Endothelial cell of umbilical vein (primary cell): ENCODE measurements at regions not wholly inside any gene's neighbourhood (a gene's known extent, or its start where the extent isn't known, plus 50 kb on each side); places are given as distances from the start of the nearest gene placed in this dataset.

Experiments
- BruUV-seq: library from RNA; stranded (reverse); fragments of 400-500 nt; replicated peaks from 2 replicates; lab custom pipeline; 2021; lab: Mats Ljungman, UMichigan
- CTCF ChIA-PET: fragments of 300-600, 350-600 bp; sonication (Branson Sonifier 250); formaldehyde crosslinking; loops from one replicate; lab custom pipeline; 2021; ENCODE audit warnings: antibody characterized with exemption, inconsistent platforms; lab: Charles Lee
- POLR2A ChIA-PET: fragments of 300-600, 350-600 bp; sonication (Branson Sonifier 250); formaldehyde crosslinking; loops from one replicate; lab custom pipeline; 2021; ENCODE audit warnings: antibody characterized with exemption, inconsistent platforms; lab: Charles Lee
- DNase-seq: peaks from one replicate; pipeline ENCODE4 v3.0.0-alpha.2; 2011; ENCODE audit warnings: low read depth, low spot score
- FAIRE-seq: peaks from 2 replicates; lab custom pipeline; 2011; peaks lifted over from hg19 to GRCh38; lab: Jason Lieb, UNC
- H2AFZ ChIP-seq: 2 replicates; pipeline ENCODE4 v1.6.0; 2012; ENCODE audit warnings: low read depth, low read length, control low read depth, inconsistent platforms
- H3K27ac ChIP-seq: 2 replicates; pipeline ENCODE4 v1.5.1; 2011; ENCODE audit warnings: low read depth, mild to moderate bottlenecking, control low read depth, low read length, moderate library complexity; ENCODE audit not compliant: insufficient read depth
- H3K27me3 ChIP-seq, 2 experiments: 2 replicates each; pipeline versions ENCODE4 v1.6.0 to v1.6.1; 2011; ENCODE audit warnings: low read length in 2 of 2, mixed read lengths in 1 of 2; ENCODE audit not compliant: control insufficient read depth in 2 of 2, insufficient read depth in 2 of 2
- H3K36me3 ChIP-seq, 2 experiments: 2 replicates in 1 of 2; 3 replicates in 1 of 2; pipeline ENCODE4 v1.5.1; 2011; ENCODE audit warnings: low read length in 2 of 2, mild to moderate bottlenecking in 1 of 2, moderate library complexity in 1 of 2; ENCODE audit not compliant: control insufficient read depth in 2 of 2, insufficient read depth in 2 of 2; ENCODE audit errors: extremely low read depth in 1 of 2
- H3K4me1 ChIP-seq: 3 replicates; pipeline ENCODE4 v1.5.1; 2011; ENCODE audit warnings: mild to moderate bottlenecking, low read length; ENCODE audit not compliant: control insufficient read depth, insufficient read depth; ENCODE audit errors: extremely low read depth
- H3K4me2 ChIP-seq: 2 replicates; pipeline ENCODE4 v1.6.1; 2011; ENCODE audit warnings: low read length, control low read depth, mixed read lengths; ENCODE audit not compliant: insufficient read depth
- H3K4me3 ChIP-seq, 3 experiments: fragments of 200-600 bp in 1 of 3; sonication (generic), shearing (Covaris generic) in 1 of 3; replicated peaks in 1 of 3; 2 replicates each; pipeline ENCODE4 v1.5.1; 2011 to 2016; ENCODE audit warnings: control low read depth in 3 of 3, low read length in 3 of 3, mild to moderate bottlenecking in 2 of 3, inconsistent platforms in 1 of 3, low read depth in 1 of 3, moderate library complexity in 1 of 3; ENCODE audit not compliant: insufficient read depth in 1 of 3
- H3K79me2 ChIP-seq: 2 replicates; pipeline ENCODE4 v1.6.0; 2012; ENCODE audit warnings: low read length, inconsistent platforms; ENCODE audit not compliant: control insufficient read depth, insufficient read depth
- H3K9ac ChIP-seq: replicated peaks from 2 replicates; pipeline ENCODE3; 2011; ENCODE audit warnings: low read length, control low read depth; ENCODE audit not compliant: insufficient read depth; ENCODE audit errors: extremely low read depth
- H3K9me1 ChIP-seq: replicated peaks from 3 replicates; pipeline ENCODE4 v1.6.0; 2011; ENCODE audit warnings: mild to moderate bottlenecking, low read length; ENCODE audit not compliant: control insufficient read depth, insufficient read depth; ENCODE audit errors: extremely low read depth
- H3K9me3 ChIP-seq: replicated peaks from 2 replicates; pipeline ENCODE4 v1.5.1; 2012; ENCODE audit warnings: low read length, inconsistent platforms; ENCODE audit not compliant: control insufficient read depth, insufficient read depth
- H4K20me1 ChIP-seq: replicated peaks from 2 replicates; pipeline ENCODE3; 2011; ENCODE audit warnings: mild to moderate bottlenecking, low read length; ENCODE audit not compliant: control insufficient read depth, insufficient read depth; ENCODE audit errors: extremely low read depth
- EZH2 ChIP-seq: IDR thresholded peaks from 2 replicates; pipeline ENCODE4 v1.6.1; 2012; ENCODE audit warnings: borderline replicate concordance, low read depth, mild to moderate bottlenecking, moderate library complexity, low read length, inconsistent platforms; ENCODE audit not compliant: severe bottlenecking
- FOS ChIP-seq: IDR thresholded peaks from 2 replicates; pipeline ENCODE4 v1.6.1; 2011; ENCODE audit warnings: mild to moderate bottlenecking, low read length, moderate library complexity, borderline replicate concordance; ENCODE audit not compliant: insufficient read depth
- GATA2 ChIP-seq: IDR thresholded peaks from 2 replicates; pipeline ENCODE4 v1.7.0; 2011; ENCODE audit warnings: low read depth, mild to moderate bottlenecking, moderate library complexity, mixed read lengths, low read length; ENCODE audit not compliant: insufficient read length, insufficient read depth
- MYC ChIP-seq: IDR thresholded peaks from one replicate; pipeline ENCODE4 v1.6.1; 2011; ENCODE audit warnings: mild to moderate bottlenecking, low read depth, low read length
- POLR2A ChIP-seq: IDR thresholded peaks from 2 replicates; pipeline ENCODE4 v1.6.1; 2012; ENCODE audit warnings: low read depth, mild to moderate bottlenecking, control low read depth, low read length
- POLR2AphosphoS5 ChIP-seq: IDR thresholded peaks from 2 replicates; pipeline ENCODE4 v1.6.1; 2012; ENCODE audit warnings: low read depth, mild to moderate bottlenecking, control low read depth, low read length, moderate library complexity; ENCODE audit not compliant: insufficient read depth
- dilution Hi-C: fragments of 300-500 bp; cut with MboI; formaldehyde crosslinking; loops from one replicate; pipeline ENCODE4 v1.15.0; 2019; ENCODE audit warnings: low sequenced_read_pairs; ENCODE audit not compliant: extremely low pct_ligation_motif_present
- intact Hi-C: fragments of 100-400 bp; cut with micrococcal nuclease; formaldehyde crosslinking; loops from one replicate; pipeline ENCODE4 v1.10.0; 2022
- TF ChIP-seq, protein P1 (sequence below): IDR thresholded peaks from 2 replicates; pipeline ENCODE4 v1.6.1; 2011; ENCODE audit not compliant: insufficient read depth, insufficient read length
- TF ChIP-seq, protein P2 (sequence below), 2 donors: IDR thresholded peaks; 1 replicate in 1 of 2; 2 replicates in 1 of 2; pipeline ENCODE4 v1.5.1; 2011; ENCODE audit warnings: low read length in 2 of 2, mild to moderate bottlenecking in 2 of 2, moderate library complexity in 2 of 2, control low read depth in 1 of 2, inconsistent platforms in 1 of 2, low read depth in 1 of 2; ENCODE audit not compliant: insufficient read depth in 1 of 2; ENCODE audit errors: extremely low read depth in 1 of 2

DNA sequence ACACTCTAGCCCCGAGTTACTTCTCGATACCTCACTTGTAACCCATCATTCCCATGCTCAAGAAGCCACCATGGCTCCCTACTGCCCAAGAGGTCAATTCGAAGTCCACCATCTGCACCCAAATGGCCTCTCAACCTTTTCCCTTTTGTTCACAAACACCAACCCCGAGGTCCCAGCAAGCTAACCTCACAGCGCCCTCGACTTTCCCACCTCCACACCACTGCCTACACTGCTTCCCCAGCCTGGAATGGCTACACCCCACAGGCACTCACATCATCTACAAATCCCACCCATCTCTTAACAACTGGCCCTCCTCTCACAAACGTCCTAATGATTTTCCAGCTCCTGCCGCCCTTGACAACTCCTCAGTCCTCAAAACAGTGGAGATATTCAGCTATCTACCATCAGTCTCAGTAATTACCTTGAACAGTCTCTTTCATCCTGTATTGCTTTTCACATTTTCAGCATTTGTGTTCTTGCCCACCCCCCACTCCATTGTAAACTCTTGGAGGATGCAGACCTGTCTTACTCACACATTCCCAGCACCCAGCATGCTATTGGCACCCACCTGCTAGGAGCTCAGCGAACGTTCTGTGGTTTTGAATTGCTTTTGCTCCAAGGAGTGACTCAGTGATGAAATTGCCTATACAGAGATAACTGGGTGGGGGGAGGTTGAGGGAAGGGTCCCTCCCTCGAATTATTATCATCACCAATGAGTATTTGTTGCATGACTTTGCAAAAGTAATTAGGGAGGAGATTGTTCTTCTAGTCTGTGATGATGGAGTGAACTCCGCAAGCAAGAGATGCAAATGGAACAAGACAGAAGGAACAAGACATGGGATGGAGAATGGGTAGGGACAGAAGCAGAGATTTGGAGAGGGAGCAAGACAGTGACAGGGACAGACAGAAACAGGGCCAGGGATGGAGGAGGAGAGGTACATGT, 106.8 kb downstream of the CYP26B1 start:
- Histone ChIP-seq H3K36me3 (no peaks in the 10 kb centered on the region), H3K9ac (no peak overlapping the region), H3K79me2 (no peaks in the 10 kb centered on the region), H3K9me3 (no peaks in the 10 kb centered on the region), H3K27ac (no peak overlapping the region), H3K4me2 (no peak overlapping the region), H3K27me3 (peaks cover 0 to 2% of the 10 kb centered on the region in 2 experiments), H4K20me1 (no peaks in the 10 kb centered on the region), H3K4me3 (no peak overlapping the region), H3K4me1 (no peaks in the 10 kb centered on the region), H3K9me1 (no peaks in the 10 kb centered on the region), H2AFZ (no peak overlapping the region)
- BruUV-seq: no TSS peak
- DNase-seq (no peak), FAIRE-seq (no peak)
- TF ChIP-seq POLR2A: no peak
- intact Hi-C loops (no loop called here), dilution Hi-C loops (no loop called here)
- ChIA-PET CTCF (interaction anchor here (1.8 kb wide), 1 partner anchor 46 kb away, joined by 5 read pairs; no protein-coding TSS in a partner anchor), POLR2A (no interaction called here)

GRCh38 chr2:72038524-72038923, 109.1 kb downstream of the CYP26B1 start:
- no peak overlapping the region for H2AFZ ChIP-seq
- CTCF ChIA-PET: interaction anchor here (1.3 kb wide), 1 partner anchor 13 kb away, joined by 4 read pairs; no protein-coding TSS in a partner anchor
- intact Hi-C loops: no loop called here

More at GRCh38 chr2:72038524-72038923, 109.1 kb downstream of the CYP26B1 start:
- Histone ChIP-seq H3K4me1 (no peaks in the 10 kb centered on the region), H3K27me3 (peaks cover 0 to 2% of the 10 kb centered on the region in 2 experiments), H4K20me1 (no peaks in the 10 kb centered on the region), H3K79me2 (no peaks in the 10 kb centered on the region), H3K36me3 (no peaks in the 10 kb centered on the region), H3K9ac (no peak overlapping the region), H3K9me1 (no peaks in the 10 kb centered on the region), H3K4me3 (no peak overlapping the region), H3K4me2 (no peak overlapping the region), H3K9me3 (no peaks in the 10 kb centered on the region), H3K27ac (no peak overlapping the region)
- TF ChIP-seq, protein P1, sequence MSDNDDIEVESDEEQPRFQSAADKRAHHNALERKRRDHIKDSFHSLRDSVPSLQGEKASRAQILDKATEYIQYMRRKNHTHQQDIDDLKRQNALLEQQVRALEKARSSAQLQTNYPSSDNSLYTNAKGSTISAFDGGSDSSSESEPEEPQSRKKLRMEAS: no peak
- TF ChIP-seq FOS: no peak
- no peak for TF ChIP-seq POLR2AphosphoS5
- TF ChIP-seq, protein P2, sequence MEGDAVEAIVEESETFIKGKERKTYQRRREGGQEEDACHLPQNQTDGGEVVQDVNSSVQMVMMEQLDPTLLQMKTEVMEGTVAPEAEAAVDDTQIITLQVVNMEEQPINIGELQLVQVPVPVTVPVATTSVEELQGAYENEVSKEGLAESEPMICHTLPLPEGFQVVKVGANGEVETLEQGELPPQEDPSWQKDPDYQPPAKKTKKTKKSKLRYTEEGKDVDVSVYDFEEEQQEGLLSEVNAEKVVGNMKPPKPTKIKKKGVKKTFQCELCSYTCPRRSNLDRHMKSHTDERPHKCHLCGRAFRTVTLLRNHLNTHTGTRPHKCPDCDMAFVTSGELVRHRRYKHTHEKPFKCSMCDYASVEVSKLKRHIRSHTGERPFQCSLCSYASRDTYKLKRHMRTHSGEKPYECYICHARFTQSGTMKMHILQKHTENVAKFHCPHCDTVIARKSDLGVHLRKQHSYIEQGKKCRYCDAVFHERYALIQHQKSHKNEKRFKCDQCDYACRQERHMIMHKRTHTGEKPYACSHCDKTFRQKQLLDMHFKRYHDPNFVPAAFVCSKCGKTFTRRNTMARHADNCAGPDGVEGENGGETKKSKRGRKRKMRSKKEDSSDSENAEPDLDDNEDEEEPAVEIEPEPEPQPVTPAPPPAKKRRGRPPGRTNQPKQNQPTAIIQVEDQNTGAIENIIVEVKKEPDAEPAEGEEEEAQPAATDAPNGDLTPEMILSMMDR (IDR thresholded peaks at IDR 0.05; ENCODE audit: extremely low read depth in 1 of 2, insufficient read depth in 1 of 2, low read depth in 1 of 2, low read length in 2 of 2): no peak
- TF ChIP-seq POLR2A: no peak
- no peak for TF ChIP-seq MYC
- no peak for TF ChIP-seq EZH2
- TF ChIP-seq GATA2: no peak
- dilution Hi-C loops: no loop called here
- BruUV-seq: no TSS peak
- DNase-seq (no peak), FAIRE-seq (no peak)
- POLR2A ChIA-PET: no interaction called here
